HG02840 (cell line): ENCODE measurements at regions not wholly inside any gene's neighbourhood (a gene's known extent, or its start where the extent isn't known, plus 50 kb on each side); places are given as distances from the start of the nearest gene placed in this dataset.
A peak's percentile ranks its signal among the peaks of the same experiment; 100 is the strongest.

Experiments used
- ATAC-seq: cut with Tn5 transposase; IDR thresholded peaks from one replicate; pipeline ENCODE4 v1.9.1; 2021; ENCODE audit warnings: mild to moderate bottlenecking, moderate library complexity, moderate number of reproducible peaks; ENCODE audit not compliant: unreplicated experiment, low FRiP score

- no peak for ATAC-seq
Observed at GRCh38 chr2:733495-733894, 56.3 kb upstream of the TMEM18 start.

- no peak for ATAC-seq
Observed at GRCh38 chr2:733001-733400, 55.8 kb upstream of the TMEM18 start.

- ATAC-seq = no peak
Observed at GRCh38 chr2:731711-732110, 54.5 kb upstream of the TMEM18 start.

- no peak for ATAC-seq
Observed at GRCh38 chr2:729376-729861, 52.2 kb upstream of the TMEM18 start.

GRCh38 chr2:728165-728564 is 51.0 kb upstream of the TMEM18 start:
- no peak for ATAC-seq

- peak; percentile 85 for ATAC-seq
Observed at GRCh38 chr2:727071-727470, 49.9 kb upstream of the TMEM18 start.
